ENCODE measurements at regions not wholly inside any gene's neighbourhood (a gene's known extent, or its start where the extent isn't known, plus 50 kb on each side); places are given as distances from the start of the nearest gene placed in this dataset.
A peak's percentile ranks its signal among the peaks of the same experiment; 100 is the strongest.
"Not testable (repeated sequence)": the region's sequence is repeated elsewhere in the genome, so short reads cannot be mapped to it uniquely, and the experiment has no call there.

DNA sequence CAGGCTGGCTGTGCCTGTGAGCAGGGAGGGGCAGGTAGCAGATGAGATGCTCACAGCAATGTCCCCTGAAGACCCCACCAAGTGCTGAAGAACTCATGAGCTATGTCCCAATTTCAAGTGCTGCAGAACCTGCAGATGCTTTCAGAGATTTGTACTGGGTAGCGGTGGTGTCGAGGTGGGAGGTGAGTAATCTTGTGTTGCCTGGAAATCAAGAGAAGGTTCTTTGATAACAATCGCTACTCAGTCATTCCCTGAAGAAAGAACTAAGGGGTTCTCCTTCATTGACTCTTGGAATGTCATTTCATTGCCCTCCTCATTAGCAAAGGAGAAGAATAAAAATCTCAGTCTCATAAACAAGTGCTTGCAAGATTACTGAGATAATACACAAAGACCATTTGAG, 246.4 kb downstream of the EMX2 start:
- no peak for DNase-seq (ENCODE audit: low spot score)

DNA sequence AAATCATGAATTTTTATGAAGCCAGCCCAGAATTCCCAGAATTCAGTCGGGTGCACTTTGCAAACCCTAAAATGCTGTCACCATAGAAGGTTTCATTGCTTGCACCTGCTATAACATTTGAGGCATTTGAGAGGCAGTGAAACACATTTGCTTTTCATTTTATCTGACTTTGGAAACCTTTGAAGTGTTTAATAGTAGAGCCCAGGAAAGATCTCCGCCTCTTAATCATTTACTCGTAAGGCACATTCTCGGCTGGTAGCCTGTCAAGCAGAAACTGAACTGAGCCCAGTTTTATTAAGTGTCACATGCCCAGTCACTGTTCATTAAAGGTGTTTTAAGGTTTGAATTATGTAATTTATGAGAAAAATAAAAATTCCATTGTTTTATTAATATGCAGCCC, 247.6 kb downstream of the EMX2 start:
- DNase-seq (ENCODE audit: low spot score), result no peak

DNA sequence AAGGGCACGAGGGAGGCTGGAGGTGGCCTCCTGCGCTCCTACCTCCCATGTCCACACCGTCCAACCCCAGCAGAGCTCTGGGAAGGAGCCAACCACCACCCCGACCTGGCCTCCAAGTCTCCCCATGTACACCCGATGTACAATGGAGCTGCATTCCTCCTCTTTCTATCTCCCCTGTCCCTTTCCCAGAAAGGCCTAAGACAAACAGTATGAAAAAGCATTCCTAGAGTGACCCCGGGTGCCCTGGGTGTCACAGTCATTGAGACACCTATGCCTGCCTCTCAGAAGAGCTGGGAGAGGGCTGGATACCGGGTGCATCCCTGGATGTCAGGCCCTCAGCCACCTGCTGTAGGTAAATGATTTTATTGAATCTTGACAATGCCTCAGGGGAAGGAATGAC, 248.1 kb downstream of the EMX2 start:
- no peak for DNase-seq (ENCODE audit: low spot score)

DNA sequence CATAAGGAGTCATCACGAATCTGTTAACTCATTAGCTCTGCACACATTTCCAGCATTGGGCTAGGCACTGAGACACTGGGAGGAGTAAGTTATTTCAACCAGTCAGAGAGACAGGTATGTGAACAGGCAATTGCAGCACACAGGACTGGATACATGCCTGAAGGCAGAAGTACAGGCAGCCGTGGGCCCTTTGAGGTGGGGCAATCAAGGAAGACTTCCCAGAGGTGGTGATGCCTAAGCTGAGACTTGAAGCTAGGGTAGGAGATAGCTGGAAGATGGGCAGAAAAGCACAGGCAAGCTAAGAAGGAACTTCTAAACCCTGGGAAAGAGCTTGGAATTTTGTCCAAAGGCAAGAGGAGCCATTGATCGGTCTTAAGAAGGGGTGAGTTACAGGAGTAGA, 249.7 kb downstream of the EMX2 start:
- no peak for DNase-seq (ENCODE audit: low spot score)

DNA sequence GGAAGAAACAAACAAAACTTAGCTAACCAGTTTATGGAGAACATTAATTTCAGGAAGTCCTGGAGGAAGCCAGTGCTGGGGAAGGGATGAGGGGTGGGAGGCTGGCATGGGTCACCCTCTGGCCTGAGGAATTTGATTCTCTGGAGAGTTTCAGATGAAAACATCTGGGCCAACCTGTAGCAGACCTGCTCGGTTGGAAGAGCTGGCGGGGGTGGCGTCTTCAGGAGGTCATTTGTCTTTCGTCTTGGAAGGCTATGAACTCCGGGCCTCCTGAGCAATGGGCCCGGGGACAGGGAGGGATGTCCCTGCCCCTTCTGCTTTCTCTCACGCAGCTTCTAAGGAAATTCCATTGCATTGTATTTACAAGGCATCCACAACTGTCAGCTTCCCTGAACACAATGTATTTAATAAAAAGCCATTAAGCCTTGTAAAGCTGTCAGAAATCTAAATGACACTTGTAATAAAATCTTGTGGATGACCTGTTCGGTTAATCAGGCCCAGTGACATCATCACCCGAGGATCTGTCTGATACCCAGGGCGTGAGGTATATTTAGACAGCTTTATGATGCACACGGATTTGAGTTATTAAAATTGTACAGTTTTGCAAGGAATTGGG, 250.5 kb downstream of the RAB11FIP2 start:
- no peak for DNase-seq (ENCODE audit: low spot score)

DNA sequence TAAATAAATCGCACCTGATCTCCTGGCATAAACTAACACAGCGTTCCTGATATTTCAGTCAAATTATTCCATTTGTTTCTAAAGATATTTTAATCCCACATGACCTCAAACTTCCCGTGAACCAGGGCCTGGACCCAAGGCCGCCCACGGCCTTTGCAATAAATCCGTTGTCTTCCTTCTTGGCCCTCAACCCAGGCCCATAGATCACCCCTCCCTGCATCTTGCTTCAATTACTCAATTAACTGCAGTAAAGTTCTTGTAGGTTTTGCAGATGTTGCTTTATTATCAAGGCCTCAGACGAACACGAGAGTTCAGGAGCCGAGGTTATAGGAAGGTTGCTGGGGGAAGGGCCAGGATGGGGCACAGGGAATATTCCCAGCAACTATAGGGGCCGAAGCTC, 249.4 kb downstream of the RAB11FIP2 start:
- DNase-seq (ENCODE audit: low spot score), result no peak

DNA sequence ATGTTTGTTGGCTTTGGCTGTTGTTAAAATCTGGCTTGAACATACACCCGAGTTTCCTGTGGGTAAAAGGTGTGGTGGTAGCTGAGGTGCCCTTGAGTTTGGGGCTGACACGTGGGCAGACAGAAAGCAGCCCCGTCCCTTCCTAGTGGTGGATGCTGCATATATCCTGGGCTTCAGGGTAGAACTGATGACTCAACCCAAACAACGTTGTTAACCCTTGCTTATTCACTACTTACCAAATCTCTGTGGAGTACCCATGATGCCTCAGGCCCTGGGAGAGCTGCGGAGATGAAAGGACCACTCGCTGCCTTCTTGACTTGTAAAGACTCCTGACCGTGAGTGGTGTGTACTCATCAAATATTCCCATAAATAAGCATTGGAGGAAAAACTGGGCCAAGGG, 245.1 kb downstream of the RAB11FIP2 start:
- peak; percentile 1 for DNase-seq (ENCODE audit: low spot score)

DNA sequence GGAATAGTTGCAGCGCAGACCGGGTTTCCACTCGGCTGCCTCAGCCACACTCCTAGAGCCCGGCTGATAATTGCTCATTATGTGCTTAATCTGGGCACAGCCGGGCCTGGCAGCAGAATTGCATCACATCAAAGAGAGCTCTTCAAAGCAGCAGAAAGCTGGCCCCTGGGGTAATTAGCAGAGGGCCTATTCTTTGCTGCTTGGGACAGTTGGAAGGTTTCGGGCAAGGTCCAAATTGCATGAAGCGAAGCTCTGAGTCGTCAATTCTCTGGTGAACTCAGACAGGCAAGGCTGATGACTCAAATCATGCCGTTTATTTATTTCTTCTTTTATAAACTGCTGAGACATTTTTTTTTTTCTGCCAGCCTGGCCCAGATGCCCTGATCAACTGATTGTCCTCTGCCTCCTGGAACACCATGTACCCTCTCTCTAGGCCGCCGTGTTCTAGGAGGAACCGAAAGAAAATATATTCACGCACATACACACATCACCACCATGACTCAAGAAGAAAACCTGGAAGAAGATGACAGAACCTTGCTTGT, 242.2 kb downstream of the RAB11FIP2 start:
- DNase-seq (ENCODE audit: low spot score), result no peak

DNA sequence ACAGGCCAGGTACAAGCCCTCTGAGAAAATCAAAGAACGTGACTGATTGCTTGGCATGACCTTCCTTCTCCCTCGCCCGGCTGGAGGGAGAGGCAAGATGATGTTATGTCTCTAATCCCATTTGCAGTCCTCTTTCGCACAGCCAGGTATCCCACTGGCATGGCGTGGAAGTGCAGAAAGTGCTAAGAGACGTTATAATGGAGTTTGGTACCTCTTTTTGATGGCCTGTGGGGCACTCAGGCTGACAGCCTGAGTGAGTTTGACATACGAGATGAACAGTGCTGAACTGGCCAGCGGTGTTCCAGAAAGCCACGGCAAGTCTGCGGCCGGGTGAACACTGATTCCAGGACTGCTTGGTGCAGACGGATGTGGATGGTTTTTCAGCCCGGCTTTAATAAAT, 241.6 kb downstream of the RAB11FIP2 start:
- DNase-seq (ENCODE audit: low spot score), result no peak

DNA sequence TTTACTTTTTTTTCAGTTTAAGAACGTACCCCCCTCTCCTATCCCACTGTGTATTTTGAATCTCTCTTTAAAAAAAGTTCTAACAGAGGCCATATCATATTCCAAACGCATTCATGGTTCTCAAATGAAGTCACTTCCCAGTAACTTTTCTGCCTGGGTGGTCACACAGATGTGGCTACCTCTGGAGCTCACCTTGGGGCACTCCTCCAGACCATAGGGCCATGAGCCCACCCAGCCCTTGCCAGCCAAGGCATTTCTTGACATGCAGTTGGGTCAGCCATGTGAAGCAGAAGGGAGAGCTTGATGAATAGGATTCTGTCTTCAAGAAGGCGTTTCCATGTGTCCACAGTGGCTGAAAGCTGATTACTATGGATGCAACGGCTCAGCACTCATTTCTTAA, 239.3 kb downstream of the RAB11FIP2 start:
- DNase-seq (ENCODE audit: low spot score), result no peak

DNA sequence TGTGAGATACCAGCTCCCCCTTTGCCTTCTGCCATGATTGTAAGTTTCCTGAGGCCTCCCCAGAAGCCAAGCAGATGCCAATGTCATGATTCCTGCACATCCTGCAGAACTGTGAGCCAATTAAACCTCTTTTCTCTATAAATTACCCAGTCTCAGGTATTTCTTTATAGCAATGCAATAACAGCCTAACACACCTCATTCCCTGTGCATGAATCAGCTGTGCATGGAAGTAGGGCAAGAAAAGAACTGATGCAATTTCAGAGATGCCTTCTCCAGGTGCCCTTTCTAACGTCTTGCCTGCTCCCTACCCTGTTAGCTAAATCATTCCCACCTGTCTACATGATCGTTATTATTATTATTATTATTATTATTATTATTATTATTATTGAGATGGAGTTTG, 230.9 kb downstream of the RAB11FIP2 start:
- not testable (repeated sequence) for DNase-seq (ENCODE audit: low spot score)

DNA sequence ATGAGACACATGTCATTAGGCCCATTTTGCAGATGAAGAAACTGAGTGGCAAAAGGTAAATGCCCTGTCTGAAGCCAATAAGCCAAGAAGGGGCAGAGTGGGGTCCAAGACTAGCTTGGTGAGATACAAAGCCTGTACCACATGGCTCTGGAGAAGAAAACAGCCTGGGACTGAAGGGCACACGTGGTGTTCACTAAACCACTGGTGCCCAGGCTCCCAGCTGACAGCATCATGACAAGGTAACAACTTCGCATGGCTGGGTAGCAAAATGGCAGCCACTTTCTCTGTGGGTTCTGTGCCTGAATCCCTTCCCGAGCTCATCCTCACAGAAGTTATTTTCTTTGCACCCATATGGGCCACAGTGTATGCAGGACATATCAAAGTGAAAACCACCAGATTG, 229.6 kb downstream of the RAB11FIP2 start:
- no peak for DNase-seq (ENCODE audit: low spot score)

DNA sequence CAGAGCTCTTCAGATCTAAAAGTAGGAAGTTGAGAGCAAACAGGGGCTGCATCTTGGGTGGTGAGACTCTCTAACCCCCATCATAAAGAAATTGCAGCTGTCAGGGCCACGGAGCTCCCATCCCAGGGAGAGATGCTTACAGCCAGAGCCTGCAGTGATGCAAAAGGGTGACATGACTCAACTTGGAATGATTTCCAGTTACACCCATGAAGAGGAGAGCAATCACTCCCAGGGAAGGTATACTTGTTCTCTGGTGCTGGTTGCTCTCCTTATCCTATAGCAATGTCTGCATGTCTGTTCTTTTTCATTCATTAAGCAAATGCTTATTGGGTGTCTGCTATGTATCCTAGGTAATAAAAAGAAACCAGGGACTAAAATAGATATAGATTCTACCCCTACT, 228.0 kb downstream of the RAB11FIP2 start:
- no peak for DNase-seq (ENCODE audit: low spot score)

DNA sequence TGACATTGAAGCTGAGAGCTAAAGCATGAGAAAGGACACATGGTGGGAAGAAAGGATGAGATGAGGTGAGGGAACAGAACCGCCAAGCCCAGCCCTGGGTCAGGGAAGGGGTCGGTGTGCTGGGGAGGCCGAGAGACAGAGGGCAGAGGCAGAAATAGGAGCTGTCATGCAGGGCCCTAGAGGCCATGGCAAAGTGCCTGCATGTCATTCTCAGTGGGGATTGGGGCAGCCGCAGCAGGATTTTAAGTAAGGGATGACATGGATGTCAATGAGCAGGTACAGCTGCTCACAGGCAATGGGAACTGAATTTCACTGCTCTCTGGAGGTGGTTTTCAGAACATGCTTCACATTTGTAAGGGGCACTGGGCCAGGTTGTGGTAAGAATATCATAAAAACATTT, 227.4 kb downstream of the RAB11FIP2 start:
- no peak for DNase-seq (ENCODE audit: low spot score)

DNA sequence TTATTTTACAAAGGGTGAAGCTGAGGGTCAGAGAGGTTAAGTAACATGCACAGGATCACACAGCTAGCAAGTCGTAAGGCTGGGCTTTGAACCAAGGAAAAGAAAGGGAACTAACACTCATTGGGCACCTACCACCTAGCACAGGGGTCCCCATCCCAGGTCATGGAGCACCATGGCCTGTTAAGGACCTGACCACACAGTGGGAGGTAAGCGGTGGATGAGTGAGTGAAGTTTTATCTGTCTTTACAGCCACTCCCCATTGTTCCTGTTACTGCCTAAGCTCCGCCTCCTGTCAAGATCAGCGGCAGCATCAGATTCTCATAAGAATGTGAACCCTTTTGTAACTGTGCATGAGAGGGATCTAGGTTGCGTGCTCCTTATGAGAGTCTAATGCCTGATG, 222.8 kb downstream of the RAB11FIP2 start:
- DNase-seq (ENCODE audit: low spot score), result no peak

DNA sequence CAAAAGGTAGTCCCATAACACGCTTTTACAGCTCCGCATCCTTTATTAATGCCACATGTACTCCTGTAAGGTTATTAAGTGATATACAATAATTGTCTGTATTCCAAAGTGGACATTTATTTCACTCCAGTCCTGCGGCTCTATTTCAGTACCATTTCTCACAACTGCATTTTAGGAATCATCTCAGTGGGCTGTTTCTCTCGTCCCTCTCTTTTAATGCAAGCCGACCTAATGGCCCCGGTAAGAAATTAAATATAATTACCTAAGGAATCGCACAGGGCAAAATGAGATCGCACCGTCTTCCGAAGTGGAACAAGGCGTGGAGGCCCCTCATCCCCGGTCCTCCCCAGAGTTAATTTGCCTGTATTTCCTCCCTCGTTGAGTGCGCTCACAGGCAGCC, 216.5 kb downstream of the RAB11FIP2 start:
- DNase-seq (ENCODE audit: low spot score), result no peak

DNA sequence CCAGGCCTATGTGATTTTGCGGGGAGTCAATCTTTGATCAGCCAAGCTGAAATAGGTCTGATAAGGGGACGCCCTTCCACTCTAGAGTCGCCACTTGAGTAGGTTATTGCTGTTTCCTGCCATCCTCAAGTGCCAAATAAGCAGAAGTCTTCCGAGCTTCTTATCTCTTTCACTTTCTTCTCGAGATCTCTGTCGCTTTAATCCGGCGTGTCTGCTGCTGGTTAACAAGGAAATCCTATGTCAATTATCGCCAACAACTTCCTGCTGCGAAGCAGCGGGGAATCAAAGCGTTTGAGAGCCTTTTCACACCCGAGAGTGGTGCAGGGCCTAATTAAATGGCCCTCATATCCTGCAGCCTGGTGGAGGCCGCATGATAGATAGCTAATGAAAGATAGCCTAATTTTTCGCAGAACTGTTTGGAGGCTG, 215.9 kb downstream of the RAB11FIP2 start:
- no peak for DNase-seq (ENCODE audit: low spot score)

DNA sequence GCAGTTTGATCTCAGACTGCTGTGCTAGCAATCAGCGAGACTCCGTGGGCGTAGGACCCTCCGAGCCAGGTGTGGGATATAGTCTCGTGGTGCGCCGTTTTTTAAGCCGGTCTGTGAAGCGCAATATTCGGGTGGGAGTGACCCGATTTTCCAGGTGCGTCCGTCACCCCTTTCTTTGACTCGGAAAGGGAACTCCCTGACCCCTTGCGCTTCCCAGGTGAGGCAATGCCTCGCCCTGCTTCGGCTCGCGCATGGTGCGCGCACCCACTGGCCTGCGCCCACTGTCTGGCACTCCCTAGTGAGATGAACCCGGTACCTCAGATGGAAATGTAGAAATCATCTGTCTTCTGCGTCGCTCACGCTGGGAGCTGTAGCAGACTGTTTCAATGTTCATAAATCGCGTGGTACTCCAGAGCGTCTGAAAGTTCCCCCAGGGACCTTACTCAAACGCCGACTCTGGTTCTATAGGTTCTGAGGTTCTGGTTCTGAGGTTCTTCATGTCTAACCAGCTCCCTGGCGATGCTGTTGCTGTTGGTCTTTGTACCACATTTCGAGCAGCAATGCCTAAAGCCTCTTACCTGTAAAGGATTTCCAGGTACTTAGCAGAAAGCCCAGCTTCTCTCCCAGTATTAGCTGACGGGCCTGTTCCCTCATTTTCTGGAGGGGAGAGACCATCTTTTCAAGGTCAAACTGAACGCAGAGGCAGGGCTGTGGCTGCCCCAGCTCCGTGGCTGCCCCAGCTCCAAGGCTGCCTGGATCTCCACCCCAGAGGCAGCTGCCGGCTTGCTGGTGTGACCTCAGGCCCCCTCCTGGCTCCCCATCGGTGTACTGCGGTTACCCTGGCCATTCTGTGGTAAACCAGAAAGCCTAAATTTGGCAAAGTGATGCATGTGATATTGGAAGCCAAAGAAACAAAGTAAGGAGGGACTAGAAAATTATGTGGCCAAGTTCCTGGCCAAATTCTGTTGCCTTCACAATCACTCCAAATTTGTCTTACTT, 207.9 kb downstream of the RAB11FIP2 start:
- not testable (repeated sequence) for DNase-seq (ENCODE audit: low spot score)

DNA sequence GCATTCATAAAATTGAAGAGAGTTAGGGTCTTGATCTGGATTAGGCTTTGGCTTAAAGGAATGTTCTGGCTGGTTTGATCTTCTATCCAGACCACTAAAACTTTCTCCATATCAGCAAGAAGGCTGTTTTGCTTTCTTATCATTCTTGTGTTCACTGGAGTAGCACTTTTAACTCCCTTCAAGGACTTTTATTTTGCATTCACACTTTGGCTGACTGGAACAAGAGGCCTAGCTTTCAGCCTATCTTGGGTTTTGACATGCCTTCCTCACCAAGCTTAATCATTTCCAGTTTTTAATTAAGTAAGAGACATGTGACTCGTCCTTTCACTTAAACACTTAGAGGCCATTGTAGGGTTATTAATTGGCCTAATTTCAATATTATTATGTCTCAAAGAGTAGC, 190.3 kb downstream of the RAB11FIP2 start:
- not testable (repeated sequence) for DNase-seq (ENCODE audit: low spot score)

DNA sequence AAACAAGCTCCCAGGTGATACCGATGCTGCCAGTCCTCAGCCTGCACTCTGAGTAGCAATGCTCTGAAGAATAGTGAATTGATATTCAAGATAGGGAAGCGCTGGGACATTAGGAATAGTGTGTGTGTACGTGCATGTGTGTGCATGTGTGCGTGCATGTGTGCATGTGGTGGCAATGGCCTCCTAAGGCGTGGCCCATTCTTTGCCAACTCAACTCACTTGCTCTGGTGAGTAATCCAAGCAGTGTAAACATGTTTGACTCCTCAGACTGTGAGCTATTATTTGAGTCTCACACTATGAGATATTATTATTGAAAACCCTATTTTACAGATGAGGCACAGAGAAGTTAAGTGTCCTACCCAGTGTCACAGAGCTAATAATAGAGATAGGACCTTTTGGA, 186.6 kb downstream of the RAB11FIP2 start:
- DNase-seq (ENCODE audit: low spot score), result no peak

DNA sequence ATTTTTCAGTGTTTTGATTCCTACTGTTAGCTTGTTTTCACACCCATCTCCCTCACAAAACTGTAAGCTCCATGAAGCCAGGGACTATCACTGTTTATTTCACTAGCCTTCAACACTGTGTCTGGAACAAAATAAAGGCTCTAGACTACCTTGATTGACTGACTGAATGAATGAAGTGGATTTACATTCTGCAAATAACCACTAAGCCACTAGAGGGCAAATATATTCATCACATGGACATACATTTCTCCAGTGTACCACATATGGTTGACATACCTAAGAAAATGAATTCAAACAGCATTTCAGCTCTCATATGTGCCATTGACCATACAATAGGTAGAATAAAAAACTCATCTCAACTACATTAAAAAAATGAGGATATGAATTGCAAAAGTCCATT, 185.9 kb downstream of the RAB11FIP2 start:
- DNase-seq (ENCODE audit: low spot score), result peak; percentile 53

DNA sequence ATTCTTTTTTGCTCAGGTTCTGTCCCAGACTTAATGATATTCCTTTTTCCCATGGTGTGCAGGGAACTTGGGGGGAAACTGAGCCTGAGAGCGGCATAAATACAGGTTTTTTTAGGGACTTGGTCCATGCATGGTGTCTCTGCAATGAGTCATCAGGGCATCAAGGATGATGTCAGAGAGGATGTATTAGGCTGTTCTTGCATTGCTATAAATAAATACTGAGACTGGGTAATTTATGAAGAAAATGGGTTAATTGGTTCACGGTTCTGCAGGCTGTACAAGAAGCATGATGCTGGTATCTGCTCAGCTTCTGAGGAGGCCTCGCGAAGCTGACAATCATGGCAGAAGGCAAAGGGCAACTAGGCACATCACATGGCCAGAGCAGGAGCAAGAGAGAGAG, 185.4 kb downstream of the RAB11FIP2 start:
- no peak for DNase-seq (ENCODE audit: low spot score)

DNA sequence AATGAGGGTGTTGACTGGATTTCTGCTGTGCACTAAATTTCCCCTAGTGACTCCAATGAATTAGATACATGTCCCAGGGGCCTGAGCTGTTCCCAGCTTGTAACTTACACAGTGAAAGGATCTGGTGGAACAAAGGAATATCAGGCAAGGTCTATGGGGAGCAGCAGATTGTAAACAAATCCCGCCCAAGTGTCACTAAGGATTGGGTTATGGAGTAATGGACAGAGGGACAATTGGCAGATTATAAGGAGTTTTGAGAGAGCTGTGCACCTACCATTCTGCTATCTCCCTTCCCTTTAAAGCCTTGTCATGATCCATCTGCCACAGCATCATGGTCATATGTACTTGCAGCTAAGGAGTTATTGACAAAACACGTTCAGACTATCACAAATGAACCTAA, 183.0 kb downstream of the RAB11FIP2 start:
- no peak for DNase-seq (ENCODE audit: low spot score)

Measured in RKO (cell line).